Testis (tissue), 2 donors: ENCODE measurements at regions not wholly inside any gene's neighbourhood (a gene's known extent, or its start where the extent isn't known, plus 50 kb on each side); places are given as distances from the start of the nearest gene placed in this dataset.

ENCODE experiments used
- POLR2A ChIP-seq: fragments of 450-650 bp; IDR thresholded peaks from one replicate; pipeline ENCODE4 v1.6.1; 2017; ENCODE audit warnings: antibody characterized with exemption, mild to moderate bottlenecking, moderate library complexity
- TF ChIP-seq, protein P1 (sequence below), 3 experiments: fragments of 450-650 bp in 2 of 3; fragments of 200-600 bp in 1 of 3; sonication (generic) in 1 of 3; IDR thresholded peaks; one replicate each; pipeline ENCODE4 v1.5.1; 2016 to 2019; ENCODE audit warnings: antibody characterized with exemption in 3 of 3, mild to moderate bottlenecking in 2 of 3, moderate library complexity in 1 of 3

DNA sequence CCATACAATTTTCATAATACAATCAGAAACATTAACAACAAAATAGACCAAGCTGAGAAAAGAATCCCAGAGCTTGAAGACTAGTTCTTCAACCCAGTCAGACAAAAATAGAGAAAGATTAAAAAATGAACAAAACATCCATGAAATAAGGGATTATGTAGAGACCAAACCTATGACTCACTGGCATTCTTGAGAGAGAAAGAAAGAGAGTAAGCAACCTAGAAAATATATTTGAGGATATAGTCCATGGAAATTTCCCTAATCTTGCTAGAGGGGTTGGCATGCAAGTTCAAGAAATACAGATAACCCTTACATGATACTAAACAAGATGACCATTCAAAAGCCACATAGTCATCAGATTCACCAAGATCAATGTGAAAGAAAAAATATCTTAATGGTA lies 281.7 kb downstream of the CCDC85A start:
- TF ChIP-seq, protein P1, sequence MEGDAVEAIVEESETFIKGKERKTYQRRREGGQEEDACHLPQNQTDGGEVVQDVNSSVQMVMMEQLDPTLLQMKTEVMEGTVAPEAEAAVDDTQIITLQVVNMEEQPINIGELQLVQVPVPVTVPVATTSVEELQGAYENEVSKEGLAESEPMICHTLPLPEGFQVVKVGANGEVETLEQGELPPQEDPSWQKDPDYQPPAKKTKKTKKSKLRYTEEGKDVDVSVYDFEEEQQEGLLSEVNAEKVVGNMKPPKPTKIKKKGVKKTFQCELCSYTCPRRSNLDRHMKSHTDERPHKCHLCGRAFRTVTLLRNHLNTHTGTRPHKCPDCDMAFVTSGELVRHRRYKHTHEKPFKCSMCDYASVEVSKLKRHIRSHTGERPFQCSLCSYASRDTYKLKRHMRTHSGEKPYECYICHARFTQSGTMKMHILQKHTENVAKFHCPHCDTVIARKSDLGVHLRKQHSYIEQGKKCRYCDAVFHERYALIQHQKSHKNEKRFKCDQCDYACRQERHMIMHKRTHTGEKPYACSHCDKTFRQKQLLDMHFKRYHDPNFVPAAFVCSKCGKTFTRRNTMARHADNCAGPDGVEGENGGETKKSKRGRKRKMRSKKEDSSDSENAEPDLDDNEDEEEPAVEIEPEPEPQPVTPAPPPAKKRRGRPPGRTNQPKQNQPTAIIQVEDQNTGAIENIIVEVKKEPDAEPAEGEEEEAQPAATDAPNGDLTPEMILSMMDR (IDR thresholded peaks at IDR 0.05) = no peak
- TF ChIP-seq POLR2A = no peak
